Urinary bladder (tissue), 3 donors: ENCODE measurements at regions not wholly inside any gene's neighbourhood (a gene's known extent, or its start where the extent isn't known, plus 50 kb on each side); places are given as distances from the start of the nearest gene placed in this dataset.

Experiments
- DNase-seq: peaks from one replicate; pipeline ENCODE4 v3.0.0-alpha.2; 2015; ENCODE audit errors: extremely low spot score
- H3K27ac ChIP-seq: one replicate; pipeline ENCODE4 v1.5.1; 2013; ENCODE audit warnings: low read depth, mild to moderate bottlenecking, moderate library complexity
- H3K36me3 ChIP-seq: one replicate; pipeline ENCODE4 v1.6.1; 2013; ENCODE audit warnings: mild to moderate bottlenecking, moderate library complexity; ENCODE audit not compliant: insufficient read depth
- H3K4me1 ChIP-seq: one replicate; pipeline ENCODE4 v1.6.1; 2013; ENCODE audit warnings: mild to moderate bottlenecking, moderate library complexity; ENCODE audit not compliant: insufficient read depth
- H3K4me3 ChIP-seq: one replicate; pipeline ENCODE4 v1.5.1; 2013; ENCODE audit warnings: low read depth, low read length
- WGBS: extraction: QIAGEN DNeasy Blood & Tissue Kit; methylation state at CpG from one replicate; pipeline ENCODE4 v1.1.7; 2013; 5-methylcytosine and 5-hydroxymethylcytosine counted together
- donor health status: healthy with polysubstance abuse.
- donor health status: healthy.

DNA sequence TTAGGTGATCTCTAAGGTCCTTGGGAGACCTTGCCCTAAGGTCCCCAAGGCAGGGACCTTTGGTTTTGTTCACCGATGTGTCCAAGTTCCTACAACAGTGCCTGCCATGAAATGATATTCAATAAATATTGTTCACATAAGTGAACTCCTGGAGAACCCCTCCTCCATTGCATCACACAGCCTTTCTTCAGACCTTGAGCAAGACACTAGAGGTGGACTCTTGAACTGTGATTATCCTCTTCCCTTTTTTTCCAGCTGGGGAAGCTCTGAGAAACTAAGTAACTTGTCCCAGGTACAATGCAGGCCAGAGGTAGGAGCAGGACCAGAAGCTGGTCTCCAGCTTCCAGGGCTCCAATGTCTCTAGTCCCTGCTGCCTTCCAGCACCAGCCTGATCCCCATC, 76.6 kb upstream of the LMO1 start:
- no peak for DNase-seq
- H3K36me3 ChIP-seq = no peaks in the 10 kb centered on the region
- H3K27ac ChIP-seq = no peak overlapping the region
- WGBS = 90% methylated on average over 1 of the region's 1 CpG
- H3K4me3 ChIP-seq = no peak overlapping the region
- no peaks in the 10 kb centered on the region for H3K4me1 ChIP-seq

DNA sequence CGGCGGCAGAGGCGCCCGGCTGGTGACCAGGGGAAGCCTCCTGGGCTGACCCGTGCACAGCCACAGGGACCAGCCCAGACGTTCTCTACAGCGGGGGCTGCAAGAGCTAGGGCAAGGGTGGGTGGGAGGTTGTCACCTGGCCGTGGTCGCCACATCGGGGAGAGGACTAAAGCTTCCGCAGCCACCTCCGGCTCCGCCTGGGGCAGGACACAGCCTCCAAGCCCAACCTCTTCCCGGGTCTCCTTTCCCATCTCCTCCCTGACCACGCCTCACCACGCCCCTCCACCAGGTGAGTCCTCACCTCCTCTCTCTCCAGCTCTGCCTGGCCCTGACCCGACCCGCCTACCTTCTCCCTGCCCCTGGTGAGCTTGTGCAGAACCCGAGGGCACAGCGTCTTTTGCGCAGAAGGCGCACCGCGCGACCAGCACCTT, 75.9 kb upstream of the LMO1 start:
- WGBS = 65% methylated on average over 25 of the region's 25 CpGs
- Histone ChIP-seq H3K4me3 (no peak overlapping the region), H3K36me3 (no peaks in the 10 kb centered on the region), H3K4me1 (no peaks in the 10 kb centered on the region), H3K27ac (no peak overlapping the region)
- no peak for DNase-seq

DNA sequence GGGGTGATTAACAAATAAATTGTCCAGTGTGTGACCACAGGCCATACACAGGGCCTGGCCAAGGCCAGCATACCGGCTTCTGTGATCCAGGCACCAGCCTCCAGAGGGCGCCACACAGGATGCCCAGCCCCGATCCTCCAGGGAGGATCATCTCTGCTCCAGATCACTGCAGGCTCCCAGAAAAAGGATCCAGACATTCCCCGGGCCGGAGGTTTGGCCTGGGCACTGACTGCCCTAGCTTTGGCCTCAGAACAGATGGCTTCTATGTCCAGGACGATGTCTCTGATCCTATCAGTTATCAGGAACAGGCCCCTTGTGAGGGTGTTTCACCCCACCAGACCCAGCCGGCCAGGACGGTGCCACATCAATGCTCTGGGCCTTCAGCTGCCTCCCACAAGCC, 74.5 kb upstream of the LMO1 start:
- WGBS = 56% methylated on average over 8 of the region's 8 CpGs
- Histone ChIP-seq H3K4me1 (no peaks in the 10 kb centered on the region), H3K36me3 (no peaks in the 10 kb centered on the region), H3K4me3 (no peak overlapping the region), H3K27ac (no peak overlapping the region)
- DNase-seq = no peak

DNA sequence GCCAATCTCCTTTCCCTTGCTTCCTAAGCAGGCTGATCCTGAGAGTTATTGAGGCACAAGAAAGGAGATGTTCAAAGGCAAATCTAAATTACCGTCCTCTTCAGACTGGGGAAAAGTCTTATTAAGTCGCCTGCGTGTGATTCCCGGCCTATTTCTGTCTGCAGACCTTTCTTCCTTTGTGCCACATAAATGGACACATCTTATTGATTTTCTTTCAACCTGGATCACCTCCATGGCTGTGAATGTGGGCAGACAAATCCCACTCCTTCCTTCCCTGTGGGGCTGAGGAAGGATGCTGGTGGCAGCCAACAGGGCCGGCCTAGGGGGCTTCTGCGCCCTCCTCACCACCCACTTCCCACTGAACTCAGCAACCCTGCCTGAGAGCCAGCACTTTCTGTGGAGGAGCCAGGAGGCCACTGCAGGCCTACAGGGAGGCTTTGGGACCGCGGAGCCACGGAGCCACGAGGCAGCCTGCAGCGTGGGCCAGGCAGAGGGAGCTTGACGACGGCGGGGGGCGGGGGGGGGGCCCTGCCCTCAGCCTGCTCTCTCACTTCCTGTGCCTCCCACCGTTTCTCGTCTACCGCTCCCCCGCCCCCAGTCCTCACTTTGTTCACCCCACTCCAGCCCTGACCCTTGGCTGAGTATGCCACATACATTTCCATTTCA, 73.6 kb upstream of the LMO1 start:
- Histone ChIP-seq H3K4me3 (no peak overlapping the region), H3K36me3 (no peaks in the 10 kb centered on the region), H3K4me1 (no peaks in the 10 kb centered on the region), H3K27ac (no peak overlapping the region)
- no peak for DNase-seq
- 82% methylated on average over 19 of the region's 19 CpGs for WGBS

DNA sequence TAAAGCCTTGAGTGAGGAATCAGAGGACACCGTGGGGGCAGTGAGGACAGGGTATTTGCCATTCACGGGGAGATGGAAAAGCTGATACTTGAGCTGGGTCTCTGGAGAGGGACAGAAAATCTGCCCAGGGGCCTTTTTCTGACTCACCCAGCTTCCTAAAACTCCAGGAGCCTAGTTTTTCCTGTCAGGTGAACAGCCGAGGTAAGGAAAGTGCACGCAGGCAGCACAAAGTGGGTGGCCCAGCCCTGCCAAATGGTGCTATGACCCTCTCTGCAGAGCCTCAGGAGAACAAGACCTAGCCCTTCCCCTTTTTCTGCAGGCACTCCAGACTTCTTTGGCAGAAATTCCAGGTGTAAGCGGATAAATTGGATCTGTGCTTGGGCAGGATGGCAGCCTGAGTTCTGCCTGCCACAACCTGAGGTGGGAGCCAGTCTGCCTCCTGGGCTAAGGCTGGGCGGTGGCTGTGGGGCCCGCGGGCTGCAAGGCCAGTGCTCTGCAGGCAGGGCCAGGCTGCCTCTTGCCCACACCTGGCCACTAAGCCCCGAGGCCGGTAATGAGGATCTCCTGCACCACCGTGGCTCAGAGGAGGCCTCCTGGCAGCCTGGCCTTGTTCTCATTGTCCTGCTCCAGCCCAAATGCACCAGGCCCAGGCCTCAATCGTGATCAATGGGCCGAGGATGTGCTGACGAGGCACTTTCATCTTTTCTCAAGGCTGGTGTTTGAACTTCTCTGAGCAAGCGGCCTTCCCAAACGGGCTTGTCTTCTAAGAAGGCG, 72.9 kb upstream of the LMO1 start:
- no peak for DNase-seq
- 85% methylated on average over 17 of the region's 17 CpGs for WGBS
- H3K4me1 ChIP-seq = no peaks in the 10 kb centered on the region
- H3K27ac ChIP-seq = no peak overlapping the region
- no peaks in the 10 kb centered on the region for H3K36me3 ChIP-seq
- no peak overlapping the region for H3K4me3 ChIP-seq

DNA sequence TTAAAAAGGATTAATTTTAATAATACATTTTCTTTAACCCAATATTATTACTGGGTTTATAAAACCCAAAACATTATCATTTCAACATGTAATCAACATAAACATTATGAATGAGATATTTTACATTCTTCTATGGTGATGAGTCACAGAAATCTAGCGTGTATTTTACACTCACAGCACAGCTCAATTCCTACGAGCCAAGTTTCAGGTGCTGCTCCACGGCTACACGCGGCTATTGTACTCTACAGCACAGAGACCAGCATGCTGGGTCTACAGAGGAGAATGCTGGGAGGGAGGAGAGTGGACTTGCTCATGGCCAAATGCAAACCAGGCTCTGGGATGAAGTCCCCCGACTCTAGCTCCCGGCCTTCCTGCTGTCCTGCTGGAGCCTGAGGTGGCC, 72.0 kb upstream of the LMO1 start:
- 74% methylated on average over 7 of the region's 7 CpGs for WGBS
- no peak for DNase-seq
- Histone ChIP-seq H3K4me1 (no peaks in the 10 kb centered on the region), H3K27ac (no peak overlapping the region), H3K36me3 (no peaks in the 10 kb centered on the region), H3K4me3 (no peak overlapping the region)

DNA sequence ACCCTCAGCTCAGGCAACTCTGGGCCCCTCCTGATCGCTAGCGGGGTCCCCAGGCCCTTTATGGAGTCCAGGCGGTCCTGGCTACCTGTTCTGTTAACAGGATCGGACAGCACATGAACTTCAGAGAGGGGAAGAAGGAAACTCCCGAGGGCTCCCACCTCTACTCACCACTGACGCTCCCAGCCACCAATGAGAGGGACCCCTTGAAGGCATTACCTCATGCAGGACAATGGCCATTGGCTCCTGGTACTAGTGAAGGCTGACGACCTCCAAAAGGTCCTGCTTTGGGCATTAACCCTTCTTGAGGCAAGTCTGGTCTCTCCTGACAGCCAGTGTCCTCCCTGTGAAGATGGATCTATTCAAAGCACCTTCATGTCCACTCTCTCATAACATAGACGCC, 71.5 kb upstream of the LMO1 start:
- WGBS = 82% methylated on average over 8 of the region's 8 CpGs
- Histone ChIP-seq H3K27ac (no peak overlapping the region), H3K4me3 (no peak overlapping the region), H3K36me3 (no peaks in the 10 kb centered on the region), H3K4me1 (no peaks in the 10 kb centered on the region)
- DNase-seq = no peak

DNA sequence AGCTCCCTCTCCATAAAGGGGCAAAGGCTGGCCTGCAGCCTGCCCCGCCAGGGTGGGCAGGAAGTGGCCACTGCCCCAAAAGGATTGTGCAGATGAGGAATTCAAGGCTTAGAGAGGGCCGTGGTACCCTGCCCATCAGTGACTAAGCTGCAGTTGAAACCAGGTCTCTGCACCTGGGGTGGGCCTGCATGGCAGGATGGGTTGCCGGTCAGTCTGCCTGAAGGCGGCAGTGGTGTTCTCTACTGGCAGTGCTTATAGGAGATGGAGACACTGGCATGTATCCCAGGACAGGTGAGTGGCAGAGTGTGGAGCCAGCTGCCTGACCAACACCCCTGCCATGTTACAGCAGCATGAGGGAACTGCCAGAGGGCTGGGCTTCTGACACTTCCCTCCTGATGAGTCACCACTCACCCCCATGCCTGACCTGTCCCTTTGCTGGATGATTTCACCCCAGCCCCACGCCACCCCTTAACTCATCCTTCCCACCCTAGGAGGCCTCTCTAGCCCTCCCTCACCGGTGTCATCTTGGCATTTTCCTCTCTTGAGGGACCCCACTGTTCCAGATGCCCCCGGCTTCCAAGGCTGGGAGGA, 70.2 kb upstream of the LMO1 start:
- DNase-seq = no peak
- WGBS = 85% methylated on average over 7 of the region's 7 CpGs
- no peak overlapping the region for H3K27ac ChIP-seq
- no peak overlapping the region for H3K4me3 ChIP-seq
- H3K36me3 ChIP-seq = no peaks in the 10 kb centered on the region
- H3K4me1 ChIP-seq = no peaks in the 10 kb centered on the region

DNA sequence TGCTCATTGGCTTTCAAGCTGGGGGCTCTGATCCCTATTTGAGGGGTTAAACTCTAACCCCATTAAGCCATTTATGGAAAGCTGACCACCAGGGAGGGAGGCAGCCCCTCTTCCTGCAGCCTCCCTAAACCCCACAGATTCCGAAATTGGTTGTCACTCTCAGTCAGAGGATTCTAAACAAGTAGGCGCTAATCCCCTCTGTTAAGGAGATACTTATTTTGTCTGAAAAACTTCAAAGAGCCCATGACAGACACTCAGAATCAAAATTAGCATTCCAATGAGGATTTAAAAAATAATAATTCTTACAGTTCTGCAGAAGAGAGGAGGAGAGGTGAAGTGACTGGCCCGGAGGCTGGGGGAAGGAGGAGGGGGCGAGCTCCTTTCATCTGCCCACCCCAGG, 69.7 kb upstream of the LMO1 start:
- no peak overlapping the region for H3K4me3 ChIP-seq
- H3K4me1 ChIP-seq = no peaks in the 10 kb centered on the region
- 81% methylated on average over 4 of the region's 4 CpGs for WGBS
- no peak overlapping the region for H3K27ac ChIP-seq
- no peaks in the 10 kb centered on the region for H3K36me3 ChIP-seq
- no peak for DNase-seq

DNA sequence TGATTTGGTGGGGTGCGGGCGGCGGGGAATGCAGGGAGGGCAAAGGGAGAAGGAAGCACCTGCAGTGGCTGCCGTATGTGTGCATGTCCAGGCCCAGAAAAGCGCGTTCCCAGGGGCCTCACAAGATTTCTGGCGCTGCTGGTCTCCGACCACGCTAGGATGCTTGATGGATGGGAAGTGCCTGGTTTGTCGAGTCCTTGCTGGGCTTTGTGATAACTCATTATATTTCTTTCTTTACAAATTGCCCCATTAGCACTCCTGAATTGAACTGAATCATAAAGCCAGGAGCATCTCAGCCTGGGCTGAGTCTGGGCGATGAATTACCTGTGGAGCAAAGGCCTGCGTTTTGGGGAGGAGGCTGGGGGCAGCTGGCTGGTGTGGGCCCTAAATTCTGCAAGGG, 69.2 kb upstream of the LMO1 start:
- 89% methylated on average over 12 of the region's 12 CpGs for whole genome bisulfite sequencing
- DNase-seq = no peak

DNA sequence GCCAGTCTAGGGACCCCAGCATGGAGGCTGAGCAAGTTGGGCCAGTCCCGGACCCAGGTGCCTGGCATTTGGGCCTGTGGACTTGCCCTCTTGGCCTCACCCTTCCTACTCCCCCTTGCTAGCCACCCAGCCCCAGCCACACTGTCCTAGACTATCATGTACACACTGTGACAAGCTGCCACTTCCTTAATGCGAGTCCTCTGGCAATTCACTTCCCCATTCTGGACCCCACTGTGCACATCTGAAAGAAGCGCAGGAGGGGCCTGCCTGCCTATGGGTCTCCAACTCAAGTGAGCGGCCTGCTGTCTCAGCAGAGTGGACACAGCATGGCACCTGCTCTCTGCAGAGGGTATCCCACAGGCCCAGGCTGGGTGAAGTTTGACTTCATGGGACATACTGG, 68.5 kb upstream of the LMO1 start:
- 90% methylated on average over 4 of the region's 4 CpGs for WGBS
- no peaks in the 10 kb centered on the region for H3K36me3 ChIP-seq
- no peaks in the 10 kb centered on the region for H3K4me1 ChIP-seq
- no peak for DNase-seq
- no peak overlapping the region for H3K27ac ChIP-seq
- H3K4me3 ChIP-seq = no peak overlapping the region

More for the DNA sequence above, 69.2 kb upstream of the LMO1 start:
- Histone ChIP-seq H3K4me3 (no peak overlapping the region), H3K27ac (no peak overlapping the region), H3K36me3 (no peaks in the 10 kb centered on the region), H3K4me1 (no peaks in the 10 kb centered on the region)

DNA sequence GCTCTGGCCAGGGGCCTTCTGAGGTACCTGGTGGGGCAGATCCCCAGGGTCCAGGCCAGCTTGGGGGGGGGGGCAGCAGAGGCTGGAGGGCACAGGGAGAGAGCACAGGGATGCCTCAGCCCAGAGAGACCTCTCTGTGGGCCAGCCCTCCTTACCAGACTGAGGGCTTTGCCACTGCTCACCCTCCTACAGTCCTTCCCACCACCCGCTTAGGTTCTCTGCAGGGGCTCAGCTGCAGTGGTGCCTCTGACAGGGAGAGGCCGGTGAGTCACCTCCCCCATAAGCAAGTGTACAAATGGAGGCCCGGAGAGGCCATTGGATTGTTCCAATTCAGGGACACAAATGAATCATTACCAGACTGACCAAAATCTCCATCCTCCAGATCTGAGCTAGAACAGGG, 68.1 kb upstream of the LMO1 start:
- 94% methylated on average over 3 of the region's 3 CpGs for WGBS
- no peak for DNase-seq
- H3K4me3 ChIP-seq = no peak overlapping the region

DNA sequence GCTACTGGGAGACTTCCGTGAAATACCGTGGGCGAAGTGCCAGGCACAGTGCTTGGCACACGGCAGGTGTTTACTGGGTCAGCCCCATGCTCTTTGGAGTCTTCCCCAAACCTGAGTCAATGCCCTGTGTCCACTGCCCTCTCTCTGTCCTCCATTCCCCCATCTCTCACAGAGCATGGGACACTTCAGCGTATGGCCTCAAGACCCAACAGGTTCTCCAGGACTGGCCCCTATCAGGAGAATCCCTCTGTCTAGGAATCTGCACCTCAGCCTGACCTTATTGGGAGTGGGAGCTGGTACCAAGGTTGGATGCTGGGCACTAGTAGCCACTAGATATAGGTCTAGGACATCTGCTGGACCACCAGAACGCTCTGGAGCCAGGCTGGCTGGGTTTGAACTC, 67.2 kb upstream of the LMO1 start:
- Histone ChIP-seq H3K36me3 (no peaks in the 10 kb centered on the region), H3K4me1 (no peaks in the 10 kb centered on the region), H3K4me3 (no peak overlapping the region), H3K27ac (no peak overlapping the region)
- WGBS = 82% methylated on average over 6 of the region's 6 CpGs
- no peak for DNase-seq

More for the DNA sequence above, 68.1 kb upstream of the LMO1 start:
- no peaks in the 10 kb centered on the region for H3K36me3 ChIP-seq
- H3K27ac ChIP-seq = no peak overlapping the region
- no peaks in the 10 kb centered on the region for H3K4me1 ChIP-seq

DNA sequence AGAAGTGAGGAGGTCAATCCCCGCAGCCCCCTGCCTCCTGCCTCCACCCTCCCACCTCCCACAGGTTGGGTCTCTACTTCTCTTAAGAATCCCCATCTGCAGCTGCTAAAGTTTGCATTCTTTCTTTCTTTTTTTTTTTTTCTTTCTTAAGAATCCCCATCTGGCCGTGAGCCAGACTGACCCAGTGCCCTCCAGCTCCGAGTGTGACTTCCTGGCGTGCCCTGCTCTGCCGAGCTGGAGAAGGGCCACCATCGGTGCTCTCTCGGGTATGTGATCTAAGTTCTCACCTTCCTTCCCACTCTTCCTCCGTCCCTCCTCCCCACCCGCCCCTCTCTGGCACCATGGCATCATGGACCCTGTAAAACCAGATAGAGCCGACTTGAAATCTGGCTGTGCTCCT, 66.7 kb upstream of the LMO1 start:
- WGBS = 40% methylated on average over 10 of the region's 10 CpGs
- Histone ChIP-seq H3K27ac (no peak overlapping the region), H3K36me3 (no peaks in the 10 kb centered on the region)

More for the DNA sequence above, 66.7 kb upstream of the LMO1 start:
- Histone ChIP-seq H3K4me3 (no peak overlapping the region), H3K4me1 (no peaks in the 10 kb centered on the region)
- no peak for DNase-seq
